A673 (cell line): ENCODE measurements at regions not wholly inside any gene's neighbourhood (a gene's known extent, or its start where the extent isn't known, plus 50 kb on each side); places are given as distances from the start of the nearest gene placed in this dataset.

Experiments used
- CTCF ChIP-seq: fragments of 300-800, 200-600 bp; sonication (generic); conservative IDR thresholded peaks from 2 replicates; pipeline ENCODE4 v1.5.1; 2017; ENCODE audit warnings: low read depth, mild to moderate bottlenecking, antibody characterized with exemption, low read length, moderate library complexity, mixed read lengths
- EZH2 ChIP-seq: fragments of 200-600 bp; sonication (generic); IDR thresholded peaks from 2 replicates; pipeline ENCODE4 v1.6.1; 2017; ENCODE audit warnings: borderline replicate concordance, low read depth, mild to moderate bottlenecking, mixed read lengths, antibody characterized with exemption, low read length; ENCODE audit not compliant: poor library complexity, severe bottlenecking

- TF ChIP-seq CTCF = no peak
- TF ChIP-seq EZH2 = no peak
Observed at GRCh38 chr13:34369931-34370330, 552.0 kb downstream of the RFC3 start.
